ENCODE measurements at regions not wholly inside any gene's neighbourhood (a gene's known extent, or its start where the extent isn't known, plus 50 kb on each side); places are given as distances from the start of the nearest gene placed in this dataset.

DNA sequence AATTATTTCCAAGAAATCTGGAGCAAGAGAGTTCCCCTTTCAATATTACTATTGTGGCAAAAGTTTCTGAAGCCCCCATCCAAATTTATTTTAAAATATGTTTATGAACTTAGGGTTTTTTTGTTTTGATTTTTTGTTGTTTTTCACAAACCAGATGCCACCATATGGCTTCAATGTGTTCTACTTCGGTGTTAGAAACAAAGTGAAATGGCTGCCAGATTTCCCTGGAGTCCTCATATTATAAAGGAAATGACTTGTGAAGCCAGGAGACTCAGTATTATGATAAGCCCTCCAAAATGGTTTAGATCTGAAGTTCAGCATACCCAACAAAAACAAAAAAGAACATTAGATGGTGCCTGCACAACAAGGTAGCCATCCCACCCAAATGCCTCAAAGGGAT is 154.2 kb upstream of the SPANXC start (continued):
- TF ChIP-seq, protein P1, sequence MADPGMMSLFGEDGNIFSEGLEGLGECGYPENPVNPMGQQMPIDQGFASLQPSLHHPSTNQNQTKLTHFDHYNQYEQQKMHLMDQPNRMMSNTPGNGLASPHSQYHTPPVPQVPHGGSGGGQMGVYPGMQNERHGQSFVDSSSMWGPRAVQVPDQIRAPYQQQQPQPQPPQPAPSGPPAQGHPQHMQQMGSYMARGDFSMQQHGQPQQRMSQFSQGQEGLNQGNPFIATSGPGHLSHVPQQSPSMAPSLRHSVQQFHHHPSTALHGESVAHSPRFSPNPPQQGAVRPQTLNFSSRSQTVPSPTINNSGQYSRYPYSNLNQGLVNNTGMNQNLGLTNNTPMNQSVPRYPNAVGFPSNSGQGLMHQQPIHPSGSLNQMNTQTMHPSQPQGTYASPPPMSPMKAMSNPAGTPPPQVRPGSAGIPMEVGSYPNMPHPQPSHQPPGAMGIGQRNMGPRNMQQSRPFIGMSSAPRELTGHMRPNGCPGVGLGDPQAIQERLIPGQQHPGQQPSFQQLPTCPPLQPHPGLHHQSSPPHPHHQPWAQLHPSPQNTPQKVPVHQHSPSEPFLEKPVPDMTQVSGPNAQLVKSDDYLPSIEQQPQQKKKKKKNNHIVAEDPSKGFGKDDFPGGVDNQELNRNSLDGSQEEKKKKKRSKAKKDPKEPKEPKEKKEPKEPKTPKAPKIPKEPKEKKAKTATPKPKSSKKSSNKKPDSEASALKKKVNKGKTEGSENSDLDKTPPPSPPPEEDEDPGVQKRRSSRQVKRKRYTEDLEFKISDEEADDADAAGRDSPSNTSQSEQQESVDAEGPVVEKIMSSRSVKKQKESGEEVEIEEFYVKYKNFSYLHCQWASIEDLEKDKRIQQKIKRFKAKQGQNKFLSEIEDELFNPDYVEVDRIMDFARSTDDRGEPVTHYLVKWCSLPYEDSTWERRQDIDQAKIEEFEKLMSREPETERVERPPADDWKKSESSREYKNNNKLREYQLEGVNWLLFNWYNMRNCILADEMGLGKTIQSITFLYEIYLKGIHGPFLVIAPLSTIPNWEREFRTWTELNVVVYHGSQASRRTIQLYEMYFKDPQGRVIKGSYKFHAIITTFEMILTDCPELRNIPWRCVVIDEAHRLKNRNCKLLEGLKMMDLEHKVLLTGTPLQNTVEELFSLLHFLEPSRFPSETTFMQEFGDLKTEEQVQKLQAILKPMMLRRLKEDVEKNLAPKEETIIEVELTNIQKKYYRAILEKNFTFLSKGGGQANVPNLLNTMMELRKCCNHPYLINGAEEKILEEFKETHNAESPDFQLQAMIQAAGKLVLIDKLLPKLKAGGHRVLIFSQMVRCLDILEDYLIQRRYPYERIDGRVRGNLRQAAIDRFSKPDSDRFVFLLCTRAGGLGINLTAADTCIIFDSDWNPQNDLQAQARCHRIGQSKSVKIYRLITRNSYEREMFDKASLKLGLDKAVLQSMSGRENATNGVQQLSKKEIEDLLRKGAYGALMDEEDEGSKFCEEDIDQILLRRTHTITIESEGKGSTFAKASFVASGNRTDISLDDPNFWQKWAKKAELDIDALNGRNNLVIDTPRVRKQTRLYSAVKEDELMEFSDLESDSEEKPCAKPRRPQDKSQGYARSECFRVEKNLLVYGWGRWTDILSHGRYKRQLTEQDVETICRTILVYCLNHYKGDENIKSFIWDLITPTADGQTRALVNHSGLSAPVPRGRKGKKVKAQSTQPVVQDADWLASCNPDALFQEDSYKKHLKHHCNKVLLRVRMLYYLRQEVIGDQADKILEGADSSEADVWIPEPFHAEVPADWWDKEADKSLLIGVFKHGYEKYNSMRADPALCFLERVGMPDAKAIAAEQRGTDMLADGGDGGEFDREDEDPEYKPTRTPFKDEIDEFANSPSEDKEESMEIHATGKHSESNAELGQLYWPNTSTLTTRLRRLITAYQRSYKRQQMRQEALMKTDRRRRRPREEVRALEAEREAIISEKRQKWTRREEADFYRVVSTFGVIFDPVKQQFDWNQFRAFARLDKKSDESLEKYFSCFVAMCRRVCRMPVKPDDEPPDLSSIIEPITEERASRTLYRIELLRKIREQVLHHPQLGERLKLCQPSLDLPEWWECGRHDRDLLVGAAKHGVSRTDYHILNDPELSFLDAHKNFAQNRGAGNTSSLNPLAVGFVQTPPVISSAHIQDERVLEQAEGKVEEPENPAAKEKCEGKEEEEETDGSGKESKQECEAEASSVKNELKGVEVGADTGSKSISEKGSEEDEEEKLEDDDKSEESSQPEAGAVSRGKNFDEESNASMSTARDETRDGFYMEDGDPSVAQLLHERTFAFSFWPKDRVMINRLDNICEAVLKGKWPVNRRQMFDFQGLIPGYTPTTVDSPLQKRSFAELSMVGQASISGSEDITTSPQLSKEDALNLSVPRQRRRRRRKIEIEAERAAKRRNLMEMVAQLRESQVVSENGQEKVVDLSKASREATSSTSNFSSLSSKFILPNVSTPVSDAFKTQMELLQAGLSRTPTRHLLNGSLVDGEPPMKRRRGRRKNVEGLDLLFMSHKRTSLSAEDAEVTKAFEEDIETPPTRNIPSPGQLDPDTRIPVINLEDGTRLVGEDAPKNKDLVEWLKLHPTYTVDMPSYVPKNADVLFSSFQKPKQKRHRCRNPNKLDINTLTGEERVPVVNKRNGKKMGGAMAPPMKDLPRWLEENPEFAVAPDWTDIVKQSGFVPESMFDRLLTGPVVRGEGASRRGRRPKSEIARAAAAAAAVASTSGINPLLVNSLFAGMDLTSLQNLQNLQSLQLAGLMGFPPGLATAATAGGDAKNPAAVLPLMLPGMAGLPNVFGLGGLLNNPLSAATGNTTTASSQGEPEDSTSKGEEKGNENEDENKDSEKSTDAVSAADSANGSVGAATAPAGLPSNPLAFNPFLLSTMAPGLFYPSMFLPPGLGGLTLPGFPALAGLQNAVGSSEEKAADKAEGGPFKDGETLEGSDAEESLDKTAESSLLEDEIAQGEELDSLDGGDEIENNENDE (IDR thresholded peaks at IDR 0.05; ENCODE audit: insufficient replicate concordance, low read length), result no peak
- no peak for TF ChIP-seq SIX5 (IDR thresholded peaks at IDR 0.05; ENCODE audit: low read depth, low read length)
- TF ChIP-seq NANOG (IDR thresholded peaks at IDR 0.05; ENCODE audit: insufficient read depth, low read depth, low read length, poor library complexity, severe bottlenecking), result no peak
- TF ChIP-seq GABPA (IDR thresholded peaks at IDR 0.05; ENCODE audit: borderline replicate concordance, insufficient read depth, low read length), result no peak
- no peak for TF ChIP-seq TAF1 (IDR thresholded peaks at IDR 0.05; ENCODE audit: low read depth, low read length)
- no peak for TF ChIP-seq FOSL1 (IDR thresholded peaks at IDR 0.05; ENCODE audit: insufficient read depth, low read depth, low read length)
- TF ChIP-seq PHF8 (conservative IDR thresholded peaks at IDR 0.05; ENCODE audit: low read depth, low read length), result no peak
- TF ChIP-seq KDM1A (IDR thresholded peaks at IDR 0.05; ENCODE audit: borderline replicate concordance, low read length), result no peak
- no peak for TF ChIP-seq NRF1 (IDR thresholded peaks at IDR 0.05; ENCODE audit: low read depth, low read length)
- TF ChIP-seq CHD1 (IDR thresholded peaks at IDR 0.05; ENCODE audit: low read depth, low read length), result no peak
- no peak for TF ChIP-seq MAFK (IDR thresholded peaks at IDR 0.05; ENCODE audit: low read depth, low read length)
- no peak for TF ChIP-seq SP4 (IDR thresholded peaks at IDR 0.05; ENCODE audit: low read length)
- no peak for TF ChIP-seq RBBP5 (IDR thresholded peaks at IDR 0.05; ENCODE audit: borderline replicate concordance, low read depth, low read length)

All from H1 (cell line).